ENCODE measurements at regions not wholly inside any gene's neighbourhood (a gene's known extent, or its start where the extent isn't known, plus 50 kb on each side); places are given as distances from the start of the nearest gene placed in this dataset.

DNA sequence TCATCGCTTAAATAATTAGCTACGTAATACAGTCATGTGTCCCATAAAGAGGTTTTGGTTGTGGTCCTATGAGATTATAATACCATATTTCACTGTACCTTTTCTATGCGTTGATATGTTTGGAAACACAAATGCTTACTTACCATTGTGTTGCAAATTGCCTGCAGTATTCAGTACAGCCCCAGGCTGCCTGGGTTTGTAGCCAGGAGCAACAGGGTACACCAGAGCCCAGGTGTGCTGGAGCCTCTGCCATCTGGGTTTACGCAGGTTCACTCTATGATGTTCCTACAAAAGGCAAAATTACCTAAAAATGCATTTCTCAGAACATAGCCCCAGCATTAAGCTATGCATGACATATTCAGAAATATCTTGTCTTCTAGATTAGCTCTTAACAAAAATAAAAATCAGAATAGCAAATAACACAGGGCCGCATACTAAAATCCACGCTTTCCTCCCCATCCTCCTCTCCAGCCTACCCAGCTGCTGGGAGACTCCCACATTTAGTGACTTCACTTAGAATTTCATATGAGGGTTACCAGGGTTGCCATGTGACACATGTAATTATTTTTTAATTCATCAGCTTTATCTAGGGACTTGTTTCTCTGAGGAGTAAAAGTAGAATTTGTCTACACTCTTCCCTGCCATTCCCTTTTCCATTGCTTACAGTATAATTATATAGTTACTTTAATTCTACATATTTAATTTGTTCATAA lies 559.0 kb upstream of the ADARB2 start:
- DNase-seq = no peak

DNA sequence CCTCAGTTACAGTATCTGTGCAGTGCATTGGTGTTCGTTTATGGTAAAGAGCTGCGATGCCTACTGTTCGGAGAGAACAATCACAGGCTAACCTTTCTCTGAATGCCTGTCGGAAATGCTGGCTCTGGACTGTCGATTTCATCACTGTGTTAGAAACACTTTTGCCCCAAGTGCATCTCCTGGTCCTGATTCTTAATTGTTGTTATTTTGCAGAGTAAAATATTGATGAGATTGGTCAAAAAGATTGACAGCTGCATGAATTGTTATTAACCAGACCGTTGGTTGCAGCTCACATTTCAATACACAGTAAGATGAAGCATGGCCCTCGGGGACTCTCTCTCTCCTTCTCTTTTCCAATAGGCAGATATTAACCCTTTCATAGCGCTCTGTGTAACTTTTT lies 557.4 kb upstream of the ADARB2 start:
- DNase-seq = no peak

DNA sequence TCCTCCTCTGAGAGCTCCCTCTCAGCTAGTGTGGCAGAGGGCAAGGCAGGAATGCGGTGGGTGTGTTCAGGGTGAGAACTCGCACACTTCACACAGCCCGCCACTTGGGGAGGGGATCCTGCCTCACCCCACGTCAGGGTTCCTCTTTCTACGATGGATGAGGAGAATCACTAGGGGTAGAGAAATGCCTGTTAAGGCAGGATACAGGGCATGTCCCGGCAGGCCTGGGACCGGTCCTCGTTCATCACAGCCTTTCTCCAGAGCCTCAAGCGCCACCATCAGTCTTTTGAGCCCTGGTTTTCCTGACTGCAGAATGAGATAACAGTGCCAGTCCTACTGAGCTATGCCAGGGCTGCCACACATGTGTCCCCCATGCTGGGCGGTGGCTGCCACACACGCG lies 546.7 kb upstream of the ADARB2 start:
- DNase-seq = no peak

DNA sequence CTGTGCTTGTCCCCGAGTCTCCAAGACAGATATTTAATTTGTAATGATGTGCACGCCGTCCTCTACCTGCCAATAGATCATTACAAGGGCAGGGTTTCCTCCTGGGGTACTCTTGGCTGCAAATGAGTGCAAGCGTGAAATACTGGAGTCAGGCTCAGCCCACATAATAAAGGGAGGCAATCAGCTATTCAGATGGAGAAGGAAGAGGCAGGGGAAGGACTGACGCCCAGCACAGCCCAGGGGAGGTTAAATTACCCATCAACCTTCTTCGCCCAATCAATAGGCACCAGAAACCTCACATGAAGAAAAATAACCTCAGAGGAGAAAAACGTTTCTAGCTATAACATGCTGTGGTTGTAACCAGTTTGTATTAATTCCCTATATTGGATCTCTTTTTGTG lies 544.9 kb upstream of the ADARB2 start:
- no peak for DNase-seq

DNA sequence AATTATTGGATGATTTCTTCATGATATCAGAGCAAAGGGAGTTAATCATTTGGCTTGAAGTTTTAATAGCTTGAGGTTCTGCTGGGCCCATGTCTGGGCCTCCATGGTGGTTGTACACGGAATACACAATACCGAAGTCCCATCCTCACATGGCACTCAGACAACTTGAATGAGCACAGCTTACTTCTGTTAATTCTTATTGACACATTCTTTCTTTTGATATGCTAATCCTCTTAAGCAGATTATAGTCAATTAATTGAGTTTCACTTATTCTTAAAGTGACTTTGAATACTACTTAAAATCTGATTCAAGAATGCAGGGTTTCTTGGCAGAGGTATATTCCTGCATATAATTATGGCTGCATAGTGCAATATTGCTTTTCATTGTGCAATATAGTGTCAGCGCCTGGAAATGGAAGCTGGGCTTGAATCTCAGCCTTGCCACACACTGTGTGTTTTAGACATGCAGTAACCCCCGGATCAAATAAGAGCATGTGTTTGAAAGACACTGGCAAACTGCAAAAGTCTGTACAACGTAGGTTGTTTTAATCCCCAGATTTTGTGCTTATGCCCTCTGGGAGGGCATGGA lies 543.5 kb upstream of the ADARB2 start:
- no peak for DNase-seq

DNA sequence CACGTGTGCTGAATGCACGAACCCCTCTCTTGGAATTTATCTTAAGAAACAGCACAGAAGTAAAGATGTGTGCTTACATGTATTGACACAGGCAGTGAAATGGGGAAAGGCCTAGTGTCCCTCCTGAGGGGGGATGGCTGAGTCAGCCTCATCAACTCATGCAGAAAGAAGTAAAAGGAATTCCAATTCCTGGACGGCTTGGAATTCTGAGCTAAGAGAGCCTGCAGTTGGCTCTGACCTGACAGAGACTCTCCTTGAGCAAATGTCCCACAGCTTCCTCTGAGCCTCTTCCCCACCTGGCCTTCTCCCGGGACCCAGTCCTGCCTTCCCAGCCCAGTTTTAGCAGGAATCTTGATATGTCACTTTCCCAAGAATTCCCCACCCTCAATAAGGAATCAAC lies 542.4 kb upstream of the ADARB2 start:
- no peak for DNase-seq

DNA sequence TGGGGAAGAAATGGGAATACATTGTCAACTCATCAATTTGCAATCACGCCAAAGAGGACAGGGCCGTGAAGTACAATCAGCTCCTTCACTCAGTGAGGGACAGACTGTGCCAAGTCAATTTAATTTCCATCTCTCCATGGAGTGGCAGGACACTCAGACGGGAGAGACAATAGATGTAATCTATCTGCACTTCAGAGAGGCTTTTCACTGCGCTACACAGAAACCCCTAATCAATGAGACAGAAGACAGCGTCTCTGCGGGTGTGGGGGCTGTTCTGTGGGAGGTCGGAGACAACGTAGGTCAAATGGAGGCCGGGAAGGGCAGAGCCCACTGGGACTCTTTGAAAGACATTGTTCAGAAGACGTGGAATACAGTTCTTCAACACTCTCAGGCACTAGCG lies 541.0 kb upstream of the ADARB2 start:
- no peak for DNase-seq

DNA sequence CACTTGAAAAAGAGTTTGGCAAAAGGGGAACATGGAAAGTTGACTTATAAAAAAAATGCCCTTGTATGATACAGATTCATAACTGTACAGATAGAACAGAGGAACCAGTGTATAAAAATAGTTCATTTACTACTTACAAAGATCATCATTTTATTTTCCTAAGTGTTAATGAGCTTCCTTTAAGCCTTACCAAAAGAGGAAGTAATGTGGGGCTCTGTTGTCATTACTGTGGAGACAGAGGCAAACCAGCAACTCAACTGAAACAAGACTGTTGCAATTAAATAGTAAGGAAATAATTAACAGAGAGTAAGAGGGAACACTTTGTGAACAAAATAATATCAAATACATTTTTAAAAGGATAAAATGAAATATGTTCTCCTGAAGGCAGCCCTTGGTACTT lies 526.2 kb upstream of the ADARB2 start:
- no peak for DNase-seq

DNA sequence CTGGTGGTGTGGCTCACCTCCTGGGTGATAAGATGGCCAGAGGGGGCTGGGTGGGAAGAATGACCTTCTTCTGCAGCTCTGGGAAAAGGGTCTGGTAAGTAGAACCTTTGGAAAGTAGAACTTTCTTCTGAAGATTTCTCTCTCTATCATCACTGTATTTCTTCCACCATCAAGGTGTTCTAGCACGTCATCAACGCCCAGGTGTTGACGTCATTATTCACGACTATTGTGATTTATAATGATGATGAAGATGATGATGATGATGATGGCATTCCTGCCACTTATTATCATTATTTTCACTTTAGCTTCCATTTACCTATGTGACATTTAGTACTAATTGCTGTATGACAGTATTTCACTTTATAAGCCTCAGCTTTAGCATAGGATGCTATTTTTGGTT lies 525.6 kb upstream of the ADARB2 start:
- no peak for DNase-seq

DNA sequence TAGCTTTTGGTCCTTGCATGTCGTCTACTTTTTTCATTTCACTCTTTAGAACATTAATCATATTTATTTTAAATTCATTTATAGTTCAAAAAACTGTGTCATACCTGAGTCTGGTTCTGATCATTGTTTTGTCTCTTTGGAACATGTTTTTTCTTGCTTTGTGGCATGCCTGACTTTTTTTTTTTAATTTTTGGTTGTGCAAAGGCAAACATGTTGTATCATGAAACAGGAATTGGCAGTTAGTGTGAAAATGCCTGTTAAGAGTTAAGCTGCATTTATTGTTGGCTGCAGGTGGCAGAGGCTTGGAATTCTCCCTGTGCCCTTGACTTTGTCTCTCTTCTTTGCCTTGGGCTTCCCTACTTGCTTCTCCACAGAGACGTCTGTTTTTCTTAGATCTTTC lies 525.0 kb upstream of the ADARB2 start:
- DNase-seq = no peak

DNA sequence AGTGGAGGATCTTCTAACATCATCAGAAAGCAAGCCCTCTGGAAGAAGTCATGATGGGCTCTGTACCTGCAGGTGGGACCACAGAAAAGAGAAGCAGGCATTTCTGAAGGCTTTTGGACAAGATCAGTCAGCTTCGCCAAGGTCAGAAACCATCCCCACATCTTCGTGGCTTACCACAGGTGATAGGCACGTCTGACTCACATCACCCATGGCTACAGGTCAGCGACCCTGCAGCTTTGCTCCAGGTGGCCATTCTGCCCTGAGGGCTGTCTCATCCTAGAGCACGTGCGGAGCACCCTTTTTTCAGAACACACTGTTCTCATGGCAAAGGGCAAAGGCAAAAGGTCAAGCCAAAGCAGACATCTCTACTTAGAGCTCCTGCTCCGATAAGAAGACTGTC lies 518.9 kb upstream of the ADARB2 start:
- DNase-seq = no peak

DNA sequence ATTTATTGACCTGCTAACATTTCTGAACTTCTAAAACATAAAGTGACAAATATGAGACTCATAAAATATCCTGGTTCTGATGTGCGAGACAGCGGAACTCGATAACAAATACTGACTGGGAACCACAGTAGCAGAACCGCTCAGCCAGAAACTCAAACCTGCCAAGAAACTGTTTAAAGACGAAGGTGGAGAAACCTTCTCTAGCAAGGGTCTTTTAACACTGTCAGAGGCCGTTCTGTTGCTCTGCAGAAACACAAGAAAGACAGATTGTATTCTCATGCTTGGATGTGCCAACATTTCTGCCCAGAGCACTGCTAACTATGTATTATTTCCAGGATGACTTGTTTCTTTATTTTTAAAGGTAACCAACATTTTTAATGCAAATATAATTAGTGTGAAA lies 514.8 kb upstream of the ADARB2 start:
- no peak for DNase-seq

DNA sequence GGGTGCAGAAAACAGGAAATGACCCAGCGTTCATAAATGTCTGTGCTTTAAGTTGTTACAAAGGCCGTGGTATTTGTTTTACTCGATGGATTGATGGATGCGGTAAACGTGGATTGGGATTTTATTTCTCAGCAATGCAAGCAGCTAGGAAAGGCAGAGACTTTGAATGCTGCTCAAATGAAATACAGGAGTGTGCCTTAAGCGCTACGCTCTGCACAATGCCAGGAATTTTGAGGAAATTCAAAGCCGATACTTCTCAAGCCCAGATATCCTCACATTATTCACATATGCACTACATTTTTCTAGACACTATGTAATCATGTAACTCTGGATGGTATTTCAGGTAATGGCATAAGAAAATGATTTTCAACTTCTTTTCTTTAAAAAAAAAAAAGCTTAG lies 514.3 kb upstream of the ADARB2 start:
- no peak for DNase-seq

DNA sequence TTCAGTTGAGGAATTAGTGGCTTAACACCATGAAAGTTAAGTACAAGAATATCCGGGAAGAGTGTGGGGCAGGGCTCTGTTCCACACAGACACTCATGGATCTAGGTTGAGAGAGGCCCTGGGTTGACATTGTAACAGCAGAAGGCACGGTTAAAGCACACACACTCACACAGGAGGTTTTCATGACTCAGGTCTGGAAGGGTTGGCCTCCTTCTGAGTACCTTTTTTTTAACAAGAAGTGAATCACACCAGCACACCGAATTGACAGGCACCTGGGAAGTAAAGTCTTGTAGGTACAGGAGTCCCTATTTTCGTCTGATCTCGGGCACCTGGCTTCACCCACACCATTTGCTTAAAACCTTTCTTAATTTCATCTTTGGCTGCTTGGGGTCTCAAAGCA lies 509.4 kb upstream of the ADARB2 start:
- no peak for DNase-seq

DNA sequence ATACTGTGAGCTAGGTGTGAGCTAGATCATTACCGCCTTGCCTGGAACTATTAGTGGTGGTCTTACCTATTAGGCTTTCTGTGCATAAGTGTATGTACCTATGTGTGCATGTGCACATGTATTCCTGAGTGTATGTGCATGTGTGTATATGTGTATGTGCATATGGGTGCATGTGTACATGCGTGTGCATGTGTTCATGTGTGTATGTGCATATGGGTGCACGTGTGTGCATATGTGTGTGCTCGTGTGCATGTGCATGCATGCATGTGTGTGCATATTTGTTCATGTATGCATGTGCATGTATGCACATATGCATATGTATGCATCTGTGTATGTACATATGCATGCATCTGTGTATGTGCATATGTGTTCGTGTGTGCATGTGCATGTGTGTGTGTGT lies 508.3 kb upstream of the ADARB2 start:
- no peak for DNase-seq

DNA sequence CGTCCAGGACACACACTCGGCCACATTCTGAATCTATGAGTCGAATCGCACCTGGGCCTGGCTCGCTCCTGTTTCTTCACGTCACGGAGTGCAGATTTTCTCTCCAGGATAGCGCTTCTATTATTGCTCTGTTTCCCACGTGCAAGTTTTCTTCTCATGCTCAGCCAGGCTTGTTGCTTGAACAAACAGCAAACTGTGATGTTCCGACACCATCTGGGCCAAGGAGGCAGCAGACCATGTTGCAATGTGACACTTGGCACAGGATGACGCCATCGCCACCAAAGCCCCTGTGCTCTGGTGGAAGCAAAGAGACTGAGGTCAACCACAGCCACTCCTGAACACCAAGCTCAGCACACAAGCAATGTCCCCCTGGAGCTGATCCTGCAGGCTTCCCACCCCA lies 507.1 kb upstream of the ADARB2 start:
- no peak for DNase-seq

DNA sequence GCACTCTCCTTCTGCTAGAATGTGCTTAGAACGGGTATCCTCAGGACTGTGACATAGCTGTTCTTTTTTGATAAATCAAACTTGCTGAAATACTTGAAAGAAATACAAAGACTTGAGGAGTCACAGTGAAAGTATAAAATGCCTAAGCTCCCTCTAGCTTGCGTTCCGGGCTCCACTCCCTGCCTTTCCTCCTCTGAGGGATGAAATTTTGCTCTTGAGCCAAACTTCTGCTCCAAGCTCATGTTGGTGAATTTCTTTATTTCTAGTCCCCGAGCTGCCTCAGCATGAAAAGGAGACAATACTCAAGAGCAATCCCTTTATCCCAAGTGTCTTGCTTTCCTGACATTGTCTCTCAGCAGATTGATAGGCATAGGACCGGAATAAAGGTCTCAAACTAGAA lies 499.6 kb upstream of the ADARB2 start:
- no peak for DNase-seq

DNA sequence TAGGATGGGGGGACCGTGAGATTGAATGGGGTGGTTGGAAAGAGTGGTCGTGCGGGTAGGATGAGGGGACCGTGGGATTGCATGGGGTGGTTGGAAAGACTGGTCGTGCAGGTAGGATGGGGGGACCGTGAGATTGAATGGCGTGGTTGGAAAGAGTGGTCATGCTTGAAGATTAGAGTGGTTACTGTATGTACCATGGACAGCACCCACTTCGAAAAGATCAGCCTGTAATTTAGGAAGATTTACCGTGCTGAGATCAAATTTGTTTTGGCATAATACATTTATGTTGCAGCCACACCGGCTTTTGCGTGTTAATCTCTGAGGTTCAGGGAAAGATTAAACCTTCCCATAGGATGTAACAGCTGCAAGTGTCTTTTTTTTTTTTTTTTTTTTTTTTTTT lies 495.2 kb upstream of the ADARB2 start:
- DNase-seq = no peak

DNA sequence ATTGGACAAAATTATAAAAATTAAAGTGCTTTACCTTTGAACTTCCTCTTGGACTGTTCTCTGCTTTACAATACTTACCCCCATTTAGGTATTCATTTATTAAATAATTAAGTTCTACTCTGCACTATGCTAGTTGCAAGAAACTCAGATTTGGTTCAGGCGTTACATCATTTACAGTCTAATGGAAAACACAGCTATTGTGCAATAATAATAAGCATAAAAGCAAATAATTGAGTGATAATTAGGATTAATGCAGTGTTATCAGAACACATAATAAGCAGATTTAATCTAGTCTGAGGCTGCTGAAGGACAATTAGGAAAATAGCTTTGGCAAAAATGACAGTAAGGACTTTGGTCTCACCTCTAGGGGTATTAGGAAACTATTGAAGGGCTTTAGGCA lies 493.2 kb upstream of the ADARB2 start:
- no peak for DNase-seq

DNA sequence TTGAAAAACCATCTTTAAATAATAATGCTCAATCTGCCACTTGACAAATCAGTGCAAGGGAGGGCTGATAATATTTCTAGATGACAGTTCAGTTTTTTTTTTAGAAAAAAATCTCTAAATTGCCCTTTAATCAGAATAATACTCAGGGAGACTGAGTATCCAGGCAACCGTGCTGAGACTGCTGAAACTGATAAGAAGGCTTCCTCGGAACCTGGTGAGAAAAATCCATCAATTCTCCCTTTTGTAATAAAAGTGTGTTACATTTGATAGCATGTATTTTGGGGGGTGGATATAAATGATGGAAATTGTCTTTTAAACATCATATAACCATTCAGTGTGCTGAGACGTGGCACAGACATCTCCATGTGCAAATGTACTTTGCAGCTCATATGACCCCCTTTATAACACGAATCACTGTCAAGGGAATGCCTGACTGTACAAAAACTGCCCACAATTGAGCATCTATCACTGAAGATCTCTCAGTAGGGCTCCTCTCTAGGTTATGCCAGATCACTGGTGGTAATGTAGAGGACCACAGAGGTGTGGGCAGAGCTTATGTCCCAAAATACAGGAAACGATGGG lies 491.1 kb upstream of the ADARB2 start:
- no peak for DNase-seq

DNA sequence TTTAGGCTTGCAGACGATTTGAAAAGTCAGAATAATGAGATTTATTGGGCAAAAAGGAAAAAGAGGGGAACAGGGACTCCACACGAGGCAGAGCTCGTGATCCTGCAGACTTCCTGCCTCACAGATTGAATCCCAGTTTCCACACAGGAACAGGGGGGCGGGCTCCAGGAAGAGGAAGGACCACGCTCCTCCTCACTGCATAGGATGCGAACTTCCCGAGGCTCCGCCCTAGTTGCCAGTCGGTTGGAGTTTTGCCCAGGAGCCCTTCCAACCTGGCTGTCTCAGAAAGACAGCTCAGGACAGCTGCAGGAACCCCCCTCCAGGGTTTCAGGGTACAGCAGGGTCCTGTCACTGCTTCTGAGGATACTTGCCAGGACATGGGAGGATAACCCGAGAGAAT lies 488.3 kb upstream of the ADARB2 start:
- no peak for DNase-seq

DNA sequence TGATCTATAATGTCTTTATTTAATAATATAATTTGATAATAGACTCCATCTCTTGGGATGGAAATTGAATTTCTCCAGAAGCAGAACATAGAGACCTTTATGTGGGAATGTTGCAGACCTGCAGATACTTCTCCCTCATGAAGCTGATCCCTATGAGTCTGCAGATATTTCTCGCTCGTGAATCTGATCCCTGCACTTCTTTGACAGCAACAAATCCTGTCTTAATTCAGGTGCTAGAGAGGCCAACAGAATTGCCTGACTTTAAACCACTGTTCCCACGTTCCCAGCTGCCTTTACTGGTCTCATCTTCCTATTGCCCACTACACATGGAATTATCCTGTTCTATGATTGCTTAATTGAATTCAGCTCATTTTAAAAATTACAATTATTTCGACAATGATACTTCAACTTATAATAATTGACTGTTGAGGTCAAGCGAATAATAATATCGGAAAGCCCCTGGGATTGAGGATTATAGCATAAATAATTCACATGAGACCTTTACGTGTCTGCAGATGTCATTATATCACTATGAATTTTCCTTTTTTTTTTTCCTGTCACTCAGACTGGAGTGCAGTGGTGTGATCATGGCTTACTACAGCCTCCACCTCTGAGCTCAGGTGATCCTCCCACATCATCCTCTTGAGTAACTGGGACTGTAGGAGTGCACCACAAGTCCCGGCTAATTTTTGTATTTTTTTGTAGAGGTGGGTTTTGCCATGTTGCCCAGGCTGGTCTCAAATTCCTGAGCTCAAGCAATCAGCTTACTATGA lies 486.4 kb upstream of the ADARB2 start:
- no peak for DNase-seq

DNA sequence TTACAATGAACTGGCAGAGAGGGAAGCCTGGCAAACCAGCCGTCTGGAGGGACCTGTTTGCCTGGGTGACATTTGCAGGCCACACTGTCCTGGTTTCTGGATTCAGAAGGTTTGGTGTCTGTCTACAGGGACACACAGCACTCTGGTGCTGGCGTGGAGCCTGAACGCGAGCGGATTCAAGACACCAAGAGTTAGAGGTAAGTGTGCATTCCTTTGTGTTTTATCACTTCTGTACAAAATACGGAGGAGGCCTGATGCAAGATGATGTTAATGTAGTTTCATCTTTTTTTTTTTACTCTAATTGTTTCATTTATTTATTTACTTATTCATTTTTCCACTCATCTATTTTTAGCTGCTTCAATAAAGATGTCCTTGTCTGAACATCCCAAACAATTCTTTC lies 485.3 kb upstream of the ADARB2 start:
- no peak for DNase-seq

DNA sequence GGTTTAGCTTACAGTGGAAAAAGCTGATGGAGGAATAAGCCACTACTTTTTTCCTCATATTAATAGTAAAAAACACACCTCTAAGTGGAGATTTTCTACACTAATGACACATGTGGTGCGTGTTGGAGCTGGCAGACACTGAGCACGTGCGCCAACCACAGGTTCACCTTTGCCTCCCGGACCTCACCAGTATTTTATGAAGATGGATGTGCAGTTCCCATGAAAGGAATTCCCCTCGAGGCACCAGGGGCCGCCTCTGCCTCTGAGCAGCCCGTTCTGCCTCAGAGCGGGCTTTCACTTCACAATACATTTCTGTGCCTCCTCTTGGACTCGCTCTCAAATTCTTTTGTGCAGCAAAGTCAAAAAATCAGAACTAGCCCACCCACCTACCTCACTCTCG lies 477.5 kb upstream of the ADARB2 start:
- no peak for DNase-seq

Data from stimulated activated CD4-positive, alpha-beta T cell treated with anti-CD3 and anti-CD28 coated beads, Interleukin-15, amount 100 ng/mL, for 24 hours (primary cell).